GM23338 (cell line): ENCODE measurements at regions not wholly inside any gene's neighbourhood (a gene's known extent, or its start where the extent isn't known, plus 50 kb on each side); places are given as distances from the start of the nearest gene placed in this dataset.

ENCODE experiments used
- CREB1 ChIP-seq: fragments of 250-450 bp; sonication (Bioruptor Pico); IDR thresholded peaks from 2 replicates; pipeline ENCODE4 v1.5.0; 2020; ENCODE audit warnings: low read depth, mild to moderate bottlenecking, moderate library complexity
- EZH2 ChIP-seq: fragments of 200-600 bp; sonication (generic); IDR thresholded peaks from one replicate; pipeline ENCODE4 v1.8.0; 2017; ENCODE audit warnings: antibody characterized with exemption, mild to moderate bottlenecking, low read depth; ENCODE audit not compliant: unreplicated experiment
- EZH2phosphoT487 ChIP-seq: fragments of 200-600 bp; sonication (generic); IDR thresholded peaks from one replicate; pipeline ENCODE4 v1.8.1; 2018; ENCODE audit warnings: antibody characterized with exemption; ENCODE audit not compliant: unreplicated experiment
- JUNB ChIP-seq: IDR thresholded peaks from one replicate; pipeline ENCODE4 v1.6.1; 2016; ENCODE audit warnings: antibody characterized with exemption; ENCODE audit not compliant: unreplicated experiment
- NANOG ChIP-seq: IDR thresholded peaks from 2 replicates; pipeline ENCODE4 v1.6.1; 2016; ENCODE audit warnings: antibody characterized with exemption, borderline replicate concordance
- POLR2AphosphoS5 ChIP-seq: IDR thresholded peaks from 2 replicates; pipeline ENCODE4 v1.6.1; 2016; ENCODE audit warnings: antibody characterized with exemption, low read depth
- STAT1 ChIP-seq: IDR thresholded peaks from one replicate; pipeline ENCODE4 v1.6.1; 2016; ENCODE audit warnings: antibody characterized with exemption; ENCODE audit not compliant: unreplicated experiment
- ZNF114 ChIP-seq: fragments of 250-450 bp; sonication (Bioruptor Pico); IDR thresholded peaks from 2 replicates; pipeline ENCODE4 v1.5.0; 2020; ENCODE audit warnings: mild to moderate bottlenecking, moderate library complexity
- ZNF331 ChIP-seq: fragments of 250-450 bp; sonication (Bioruptor Pico); IDR thresholded peaks from 2 replicates; pipeline ENCODE4 v1.5.0; 2020; ENCODE audit warnings: low read depth, mild to moderate bottlenecking, moderate library complexity
- TF ChIP-seq, protein P1 (sequence below), 2 experiments: fragments of 200-600 bp in 1 of 2; sonication (generic) in 1 of 2; conservative IDR thresholded peaks; 2 replicates each; pipeline versions ENCODE4 v1.5.1 to v1.6.1; 2016 to 2017; ENCODE audit warnings: antibody characterized with exemption in 2 of 2, low read depth in 2 of 2, mild to moderate bottlenecking in 2 of 2, moderate library complexity in 1 of 2
- TF ChIP-seq, protein P2 (sequence below): IDR thresholded peaks from one replicate; pipeline ENCODE4 v1.6.1; 2018; ENCODE audit warnings: antibody characterized with exemption; ENCODE audit not compliant: unreplicated experiment
- TF ChIP-seq, protein P3 (sequence below): IDR thresholded peaks from 2 replicates; pipeline ENCODE4 v1.6.1; 2016; ENCODE audit warnings: antibody characterized with exemption

DNA sequence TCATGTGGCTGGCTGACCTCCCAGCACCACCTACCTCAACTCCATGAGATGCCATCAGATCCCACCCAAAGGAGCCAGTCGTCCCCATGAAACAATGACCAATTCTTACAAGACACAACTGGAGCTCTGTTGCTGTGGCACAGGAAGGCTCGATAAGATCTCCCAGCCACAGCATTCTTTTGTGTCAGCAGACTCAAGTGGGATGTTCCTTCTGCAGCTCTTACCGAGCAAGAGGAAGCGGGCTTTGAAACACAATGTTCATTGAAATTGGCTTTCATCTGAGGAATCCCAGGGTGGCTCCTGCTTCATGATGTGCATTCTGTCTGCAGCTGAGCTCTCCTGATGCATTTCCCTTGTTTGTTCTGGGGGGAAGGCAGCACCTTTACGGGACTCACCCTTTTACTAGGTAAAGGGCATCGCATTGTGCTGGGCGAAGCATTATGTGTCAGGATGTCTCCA, 222.0 kb upstream of the SGK1 start:
- TF ChIP-seq, protein P1, sequence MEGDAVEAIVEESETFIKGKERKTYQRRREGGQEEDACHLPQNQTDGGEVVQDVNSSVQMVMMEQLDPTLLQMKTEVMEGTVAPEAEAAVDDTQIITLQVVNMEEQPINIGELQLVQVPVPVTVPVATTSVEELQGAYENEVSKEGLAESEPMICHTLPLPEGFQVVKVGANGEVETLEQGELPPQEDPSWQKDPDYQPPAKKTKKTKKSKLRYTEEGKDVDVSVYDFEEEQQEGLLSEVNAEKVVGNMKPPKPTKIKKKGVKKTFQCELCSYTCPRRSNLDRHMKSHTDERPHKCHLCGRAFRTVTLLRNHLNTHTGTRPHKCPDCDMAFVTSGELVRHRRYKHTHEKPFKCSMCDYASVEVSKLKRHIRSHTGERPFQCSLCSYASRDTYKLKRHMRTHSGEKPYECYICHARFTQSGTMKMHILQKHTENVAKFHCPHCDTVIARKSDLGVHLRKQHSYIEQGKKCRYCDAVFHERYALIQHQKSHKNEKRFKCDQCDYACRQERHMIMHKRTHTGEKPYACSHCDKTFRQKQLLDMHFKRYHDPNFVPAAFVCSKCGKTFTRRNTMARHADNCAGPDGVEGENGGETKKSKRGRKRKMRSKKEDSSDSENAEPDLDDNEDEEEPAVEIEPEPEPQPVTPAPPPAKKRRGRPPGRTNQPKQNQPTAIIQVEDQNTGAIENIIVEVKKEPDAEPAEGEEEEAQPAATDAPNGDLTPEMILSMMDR (conservative IDR thresholded peaks at IDR 0.05; ENCODE audit: low read depth in 2 of 2): no peak
- no peak for TF ChIP-seq POLR2AphosphoS5
- TF ChIP-seq NANOG: no peak
- TF ChIP-seq EZH2: no peak
- no peak for TF ChIP-seq EZH2phosphoT487
- TF ChIP-seq STAT1: no peak
- TF ChIP-seq, protein P2, sequence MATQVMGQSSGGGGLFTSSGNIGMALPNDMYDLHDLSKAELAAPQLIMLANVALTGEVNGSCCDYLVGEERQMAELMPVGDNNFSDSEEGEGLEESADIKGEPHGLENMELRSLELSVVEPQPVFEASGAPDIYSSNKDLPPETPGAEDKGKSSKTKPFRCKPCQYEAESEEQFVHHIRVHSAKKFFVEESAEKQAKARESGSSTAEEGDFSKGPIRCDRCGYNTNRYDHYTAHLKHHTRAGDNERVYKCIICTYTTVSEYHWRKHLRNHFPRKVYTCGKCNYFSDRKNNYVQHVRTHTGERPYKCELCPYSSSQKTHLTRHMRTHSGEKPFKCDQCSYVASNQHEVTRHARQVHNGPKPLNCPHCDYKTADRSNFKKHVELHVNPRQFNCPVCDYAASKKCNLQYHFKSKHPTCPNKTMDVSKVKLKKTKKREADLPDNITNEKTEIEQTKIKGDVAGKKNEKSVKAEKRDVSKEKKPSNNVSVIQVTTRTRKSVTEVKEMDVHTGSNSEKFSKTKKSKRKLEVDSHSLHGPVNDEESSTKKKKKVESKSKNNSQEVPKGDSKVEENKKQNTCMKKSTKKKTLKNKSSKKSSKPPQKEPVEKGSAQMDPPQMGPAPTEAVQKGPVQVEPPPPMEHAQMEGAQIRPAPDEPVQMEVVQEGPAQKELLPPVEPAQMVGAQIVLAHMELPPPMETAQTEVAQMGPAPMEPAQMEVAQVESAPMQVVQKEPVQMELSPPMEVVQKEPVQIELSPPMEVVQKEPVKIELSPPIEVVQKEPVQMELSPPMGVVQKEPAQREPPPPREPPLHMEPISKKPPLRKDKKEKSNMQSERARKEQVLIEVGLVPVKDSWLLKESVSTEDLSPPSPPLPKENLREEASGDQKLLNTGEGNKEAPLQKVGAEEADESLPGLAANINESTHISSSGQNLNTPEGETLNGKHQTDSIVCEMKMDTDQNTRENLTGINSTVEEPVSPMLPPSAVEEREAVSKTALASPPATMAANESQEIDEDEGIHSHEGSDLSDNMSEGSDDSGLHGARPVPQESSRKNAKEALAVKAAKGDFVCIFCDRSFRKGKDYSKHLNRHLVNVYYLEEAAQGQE: no peak
- no peak for TF ChIP-seq CREB1 (CRISPR knock-in tag)
- no peak for TF ChIP-seq JUNB
- TF ChIP-seq ZNF114 (CRISPR knock-in tag): no peak
- TF ChIP-seq, protein P3, sequence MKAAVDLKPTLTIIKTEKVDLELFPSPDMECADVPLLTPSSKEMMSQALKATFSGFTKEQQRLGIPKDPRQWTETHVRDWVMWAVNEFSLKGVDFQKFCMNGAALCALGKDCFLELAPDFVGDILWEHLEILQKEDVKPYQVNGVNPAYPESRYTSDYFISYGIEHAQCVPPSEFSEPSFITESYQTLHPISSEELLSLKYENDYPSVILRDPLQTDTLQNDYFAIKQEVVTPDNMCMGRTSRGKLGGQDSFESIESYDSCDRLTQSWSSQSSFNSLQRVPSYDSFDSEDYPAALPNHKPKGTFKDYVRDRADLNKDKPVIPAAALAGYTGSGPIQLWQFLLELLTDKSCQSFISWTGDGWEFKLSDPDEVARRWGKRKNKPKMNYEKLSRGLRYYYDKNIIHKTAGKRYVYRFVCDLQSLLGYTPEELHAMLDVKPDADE: no peak
- no peak for TF ChIP-seq ZNF331
